Neural progenitor cell (in vitro differentiated cells): ENCODE measurements at regions not wholly inside any gene's neighbourhood (a gene's known extent, or its start where the extent isn't known, plus 50 kb on each side); places are given as distances from the start of the nearest gene placed in this dataset.
A peak's percentile ranks its signal among the peaks of the same experiment; 100 is the strongest.

Experiments
- DNase-seq: peaks from one replicate; pipeline ENCODE4 v3.0.0-alpha.2; 2016; ENCODE audit warnings: low spot score
- H2AFZ ChIP-seq: fragments of 200-600 bp; sonication (generic); replicated peaks from 2 replicates; pipeline ENCODE4 v1.6.1; 2016; ENCODE audit warnings: antibody characterized with exemption
- H3F3A ChIP-seq: fragments of 200-600 bp; sonication (generic); 2 replicates; pipeline ENCODE4 v1.6.1; 2016; ENCODE audit warnings: antibody characterized with exemption, low read depth
- H3K27ac ChIP-seq: fragments of 200-600 bp; sonication (generic); 2 replicates; pipeline ENCODE4 v1.5.1; 2016; ENCODE audit warnings: mild to moderate bottlenecking
- H3K27me3 ChIP-seq: fragments of 200-600 bp; sonication (generic); 2 replicates; pipeline ENCODE4 v1.6.1; 2016; ENCODE audit warnings: mild to moderate bottlenecking, moderate library complexity
- H3K36me3 ChIP-seq: fragments of 200-600 bp; sonication (generic); 2 replicates; pipeline ENCODE4 v1.5.1; 2016
- H3K4me1 ChIP-seq: fragments of 200-600 bp; sonication (generic); 2 replicates; pipeline ENCODE4 v1.6.1; 2016; ENCODE audit warnings: mixed run types
- H3K4me2 ChIP-seq: fragments of 200-600 bp; sonication (generic); 2 replicates; pipeline ENCODE4 v1.6.1; 2016
- H3K4me3 ChIP-seq: fragments of 200-600 bp; sonication (generic); 2 replicates; pipeline ENCODE4 v1.5.1; 2016
- H3K79me2 ChIP-seq: fragments of 200-600 bp; sonication (generic); 2 replicates; pipeline ENCODE4 v1.6.1; 2016; ENCODE audit warnings: low read depth
- H3K9ac ChIP-seq: fragments of 200-600 bp; sonication (generic); 2 replicates; pipeline ENCODE4 v1.6.1; 2016
- H3K9me3 ChIP-seq: fragments of 200-600 bp; sonication (generic); 2 replicates; pipeline ENCODE4 v1.5.1; 2016; ENCODE audit warnings: low read depth
- H4K20me1 ChIP-seq: fragments of 200-600 bp; sonication (generic); 2 replicates; pipeline ENCODE4 v1.6.1; 2016; ENCODE audit warnings: low read depth
- H3K27ac Mint-ChIP-seq: 3 replicates; pipeline ENCODE4 v1.8.0; 2021; ENCODE audit warnings: mixed read lengths
- H3K27me3 Mint-ChIP-seq: 2 replicates; pipeline ENCODE4 v1.8.0; 2022; ENCODE audit warnings: low read depth, mild to moderate bottlenecking, inconsistent platforms, moderate library complexity, mixed read lengths; ENCODE audit not compliant: insufficient read depth
- H3K36me3 Mint-ChIP-seq: 3 replicates; pipeline ENCODE4 v1.8.0; 2021; ENCODE audit warnings: mixed read lengths
- H3K4me1 Mint-ChIP-seq: 3 replicates; pipeline ENCODE4 v1.8.0; 2021; ENCODE audit warnings: mixed read lengths
- H3K4me3 Mint-ChIP-seq: 3 replicates; pipeline ENCODE4 v1.8.0; 2021; ENCODE audit warnings: mild to moderate bottlenecking, moderate library complexity, mixed read lengths
- H3K9me3 Mint-ChIP-seq: 3 replicates; pipeline ENCODE4 v1.8.0; 2020; ENCODE audit warnings: mixed read lengths
- CTCF ChIP-seq: fragments of 200-600 bp; sonication (generic); IDR thresholded peaks from 2 replicates; pipeline ENCODE4 v1.5.1; 2017; ENCODE audit warnings: antibody characterized with exemption, mild to moderate bottlenecking
- EZH2 ChIP-seq: fragments of 200-600 bp; sonication (generic); IDR thresholded peaks from 2 replicates; pipeline ENCODE4 v1.6.1; 2017; ENCODE audit warnings: antibody characterized with exemption, mild to moderate bottlenecking, moderate library complexity
- EZH2phosphoT487 ChIP-seq: fragments of 200-600 bp; sonication (generic); IDR thresholded peaks from 2 replicates; pipeline ENCODE4 v1.6.1; 2017; ENCODE audit warnings: antibody characterized with exemption

GRCh38 chr19:28020619-28021258, 1192.2 kb downstream of the UQCRFS1 start:
- no peaks in the 10 kb centered on the region for H3F3A ChIP-seq
- peak; percentile 7 for DNase-seq
- Mint-ChIP-seq H3K36me3 (no peaks in the 10 kb centered on the region), H3K4me1 (peaks cover 34% of the 10 kb centered on the region), H3K27ac (no peak overlapping the region), H3K27me3 (no peaks in the 10 kb centered on the region), H3K9me3 (no peaks in the 10 kb centered on the region), H3K4me3 (no peak overlapping the region)
- no peaks in the 10 kb centered on the region for H3K9me3 ChIP-seq
- H3K4me2 ChIP-seq, result no peak overlapping the region
- no peaks in the 10 kb centered on the region for H3K79me2 ChIP-seq
- H4K20me1 ChIP-seq, result no peaks in the 10 kb centered on the region
- no peaks in the 10 kb centered on the region for H3K36me3 ChIP-seq
- no peak overlapping the region for H3K4me3 ChIP-seq
- TF ChIP-seq EZH2phosphoT487, result no peak
- no peak overlapping the region for H2AFZ ChIP-seq
- H3K27ac ChIP-seq, result no peak overlapping the region
- H3K27me3 ChIP-seq, result no peaks in the 10 kb centered on the region
- H3K4me1 ChIP-seq, result peaks cover 10% of the 10 kb centered on the region
- H3K9ac ChIP-seq, result no peak overlapping the region

- Mint-ChIP-seq H3K27me3 (peaks cover 2% of the 10 kb centered on the region), H3K27ac (peak overlapping the region; percentile 54), H3K4me1 (peaks cover 29% of the 10 kb centered on the region), H3K36me3 (no peaks in the 10 kb centered on the region), H3K4me3 (no peak overlapping the region), H3K9me3 (no peaks in the 10 kb centered on the region)
- Histone ChIP-seq H3K4me3 (no peak overlapping the region), H3K79me2 (no peaks in the 10 kb centered on the region), H3K27ac (no peak overlapping the region), H4K20me1 (no peaks in the 10 kb centered on the region), H3K4me1 (peaks cover 10% of the 10 kb centered on the region), H2AFZ (no peak overlapping the region), H3K4me2 (no peak overlapping the region), H3K9ac (no peak overlapping the region), H3F3A (no peaks in the 10 kb centered on the region), H3K36me3 (no peaks in the 10 kb centered on the region), H3K9me3 (no peaks in the 10 kb centered on the region), H3K27me3 (no peaks in the 10 kb centered on the region)
- no peak for TF ChIP-seq EZH2phosphoT487
- no peak for TF ChIP-seq CTCF
- no peak for TF ChIP-seq EZH2
- no peak for DNase-seq
Measured at GRCh38 chr19:28019901-28020300, 1193.0 kb downstream of the UQCRFS1 start.

DNA sequence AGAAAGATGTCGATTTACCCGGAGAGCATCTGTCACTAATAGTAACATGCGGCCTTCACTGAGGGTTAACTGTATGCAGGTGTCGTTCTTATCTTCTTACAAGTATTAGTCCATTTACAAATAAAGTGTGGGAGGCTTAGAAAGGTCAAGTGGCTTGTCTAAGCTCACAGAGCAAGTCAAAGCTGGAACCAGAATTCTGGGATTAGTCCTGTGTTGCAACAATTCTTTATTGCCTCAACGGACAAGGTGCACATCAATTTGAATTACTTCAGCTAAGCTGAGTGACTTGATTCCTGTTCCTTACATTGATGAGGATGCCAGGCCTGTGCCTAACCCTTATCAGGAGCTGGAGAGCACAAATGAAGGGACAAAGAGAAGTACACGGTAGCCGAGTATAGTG, 1193.6 kb downstream of the UQCRFS1 start:
- Mint-ChIP-seq H3K27me3 (peaks cover 2% of the 10 kb centered on the region), H3K36me3 (no peaks in the 10 kb centered on the region), H3K27ac (no peak overlapping the region), H3K9me3 (no peaks in the 10 kb centered on the region), H3K4me3 (no peak overlapping the region), H3K4me1 (peaks cover 29% of the 10 kb centered on the region)
- H3K27me3 ChIP-seq, result no peaks in the 10 kb centered on the region
- H3K9ac ChIP-seq, result no peak overlapping the region
- no peaks in the 10 kb centered on the region for H3K79me2 ChIP-seq
- no peaks in the 10 kb centered on the region for H4K20me1 ChIP-seq
- H2AFZ ChIP-seq, result no peak overlapping the region
- H3K9me3 ChIP-seq, result no peaks in the 10 kb centered on the region
- no peaks in the 10 kb centered on the region for H3K36me3 ChIP-seq
- H3F3A ChIP-seq, result no peaks in the 10 kb centered on the region
- H3K4me3 ChIP-seq, result no peak overlapping the region
- no peak overlapping the region for H3K4me2 ChIP-seq
- no peak overlapping the region for H3K27ac ChIP-seq
- peaks cover 10% of the 10 kb centered on the region for H3K4me1 ChIP-seq
- no peak for TF ChIP-seq CTCF
- DNase-seq, result no peak

DNA sequence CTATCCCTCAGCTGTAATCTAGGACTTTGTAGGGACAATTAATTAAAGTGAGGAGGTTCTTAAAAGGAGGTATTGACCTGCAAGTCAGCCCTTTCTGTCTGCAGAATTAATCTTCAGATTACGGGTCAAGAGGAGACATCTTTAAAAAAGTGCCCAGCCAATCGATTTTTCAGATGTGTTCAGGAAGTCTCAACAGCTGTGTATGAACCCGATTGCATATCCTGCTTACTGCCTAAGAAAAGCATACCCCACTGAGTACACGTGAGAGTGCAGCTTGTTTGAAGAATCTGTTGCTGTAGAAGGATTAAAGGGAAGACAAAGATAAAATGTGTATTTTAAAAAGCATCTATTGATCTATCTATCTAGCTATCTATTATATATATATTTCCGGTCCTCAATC, 1194.5 kb downstream of the UQCRFS1 start:
- no peaks in the 10 kb centered on the region for H3K9me3 ChIP-seq
- no peaks in the 10 kb centered on the region for H3K36me3 ChIP-seq
- no peaks in the 10 kb centered on the region for H3K79me2 ChIP-seq
- H3K27me3 ChIP-seq, result no peaks in the 10 kb centered on the region
- peaks cover 29% of the 10 kb centered on the region for H3K4me1 Mint-ChIP-seq
- H3K27me3 Mint-ChIP-seq, result peaks cover 2% of the 10 kb centered on the region
- H4K20me1 ChIP-seq, result no peaks in the 10 kb centered on the region
- no peaks in the 10 kb centered on the region for H3K36me3 Mint-ChIP-seq
- H2AFZ ChIP-seq, result no peak overlapping the region
- peaks cover 10% of the 10 kb centered on the region for H3K4me1 ChIP-seq
- no peak overlapping the region for H3K4me3 ChIP-seq
- H3K4me3 Mint-ChIP-seq, result no peak overlapping the region
- peaks cover 2% of the 10 kb centered on the region for H3K9me3 Mint-ChIP-seq
- TF ChIP-seq EZH2phosphoT487, result no peak
- no peak overlapping the region for H3K27ac ChIP-seq
- no peak overlapping the region for H3K27ac Mint-ChIP-seq
- H3K9ac ChIP-seq, result no peak overlapping the region
- DNase-seq, result no peak
- no peak overlapping the region for H3K4me2 ChIP-seq
- no peaks in the 10 kb centered on the region for H3F3A ChIP-seq
